C4-2B (cell line): ENCODE measurements at regions not wholly inside any gene's neighbourhood (a gene's known extent, or its start where the extent isn't known, plus 50 kb on each side); places are given as distances from the start of the nearest gene placed in this dataset.

Experiments
- ZFX ChIP-seq: fragments of 450-650 bp; IDR thresholded peaks from 2 replicates; pipeline ENCODE4 v1.6.1; 2017
- TF ChIP-seq, protein P1 (sequence below): fragments of 450-650 bp; conservative IDR thresholded peaks from 2 replicates; pipeline ENCODE4 v1.5.1; 2017; ENCODE audit warnings: mild to moderate bottlenecking

GRCh38 chr16:11420895-11421294 lies 75.6 kb downstream of the RMI2 start:
- TF ChIP-seq, protein P1, sequence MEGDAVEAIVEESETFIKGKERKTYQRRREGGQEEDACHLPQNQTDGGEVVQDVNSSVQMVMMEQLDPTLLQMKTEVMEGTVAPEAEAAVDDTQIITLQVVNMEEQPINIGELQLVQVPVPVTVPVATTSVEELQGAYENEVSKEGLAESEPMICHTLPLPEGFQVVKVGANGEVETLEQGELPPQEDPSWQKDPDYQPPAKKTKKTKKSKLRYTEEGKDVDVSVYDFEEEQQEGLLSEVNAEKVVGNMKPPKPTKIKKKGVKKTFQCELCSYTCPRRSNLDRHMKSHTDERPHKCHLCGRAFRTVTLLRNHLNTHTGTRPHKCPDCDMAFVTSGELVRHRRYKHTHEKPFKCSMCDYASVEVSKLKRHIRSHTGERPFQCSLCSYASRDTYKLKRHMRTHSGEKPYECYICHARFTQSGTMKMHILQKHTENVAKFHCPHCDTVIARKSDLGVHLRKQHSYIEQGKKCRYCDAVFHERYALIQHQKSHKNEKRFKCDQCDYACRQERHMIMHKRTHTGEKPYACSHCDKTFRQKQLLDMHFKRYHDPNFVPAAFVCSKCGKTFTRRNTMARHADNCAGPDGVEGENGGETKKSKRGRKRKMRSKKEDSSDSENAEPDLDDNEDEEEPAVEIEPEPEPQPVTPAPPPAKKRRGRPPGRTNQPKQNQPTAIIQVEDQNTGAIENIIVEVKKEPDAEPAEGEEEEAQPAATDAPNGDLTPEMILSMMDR = no peak
- TF ChIP-seq ZFX = no peak
